ENCODE measurements at regions not wholly inside any gene's neighbourhood (a gene's known extent, or its start where the extent isn't known, plus 50 kb on each side); places are given as distances from the start of the nearest gene placed in this dataset.

DNA sequence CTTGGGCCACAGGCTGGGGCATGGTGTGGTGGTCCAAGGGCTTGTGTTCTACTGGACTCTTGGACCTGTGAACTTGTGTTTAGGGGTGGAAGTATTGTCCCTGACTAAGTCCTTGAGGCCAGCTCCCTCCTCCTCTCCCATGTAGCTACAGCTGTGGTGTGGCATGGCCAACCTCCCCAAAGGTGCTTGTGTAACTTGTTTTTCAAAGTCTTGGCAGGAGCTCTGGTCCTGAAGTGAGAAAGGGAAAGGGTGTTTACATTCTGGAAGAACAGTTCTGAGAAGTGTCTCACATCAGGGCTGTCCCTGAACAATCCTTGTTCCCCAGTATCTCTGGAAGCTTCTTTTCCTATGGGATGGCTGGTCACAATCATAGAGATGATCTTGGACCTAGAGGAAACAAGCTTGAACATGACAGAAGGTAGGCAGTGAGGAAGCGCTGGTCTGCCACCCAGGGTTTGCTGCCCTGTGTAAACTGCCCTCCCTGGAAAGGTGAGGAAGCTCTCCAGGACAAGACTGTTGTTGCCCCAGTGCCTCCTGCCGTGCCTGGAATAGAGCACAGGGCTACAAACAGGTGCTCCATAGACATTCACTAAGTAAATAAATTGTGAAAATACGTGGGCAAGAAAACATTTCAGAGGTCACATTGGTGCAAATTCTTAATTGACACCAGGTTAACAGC, 64.6 kb upstream of the KLF9 start:
- Mint-ChIP-seq H3K36me3 (ENCODE audit: insufficient read depth in 2 of 2) (no peaks in the 10 kb centered on the region), H3K27ac (no peak overlapping the region), H3K4me3 (no peak overlapping the region), H3K4me1 (ENCODE audit: low read depth) (peaks cover 7% of the 10 kb centered on the region), H3K27me3 (ENCODE audit: low read depth) (no peaks in the 10 kb centered on the region), H3K9me3 (peaks cover 0 to 1% of the 10 kb centered on the region in 2 donors)
- ATAC-seq (replicated peaks in 1 of 2) (no peak), DNase-seq (no peak)

DNA sequence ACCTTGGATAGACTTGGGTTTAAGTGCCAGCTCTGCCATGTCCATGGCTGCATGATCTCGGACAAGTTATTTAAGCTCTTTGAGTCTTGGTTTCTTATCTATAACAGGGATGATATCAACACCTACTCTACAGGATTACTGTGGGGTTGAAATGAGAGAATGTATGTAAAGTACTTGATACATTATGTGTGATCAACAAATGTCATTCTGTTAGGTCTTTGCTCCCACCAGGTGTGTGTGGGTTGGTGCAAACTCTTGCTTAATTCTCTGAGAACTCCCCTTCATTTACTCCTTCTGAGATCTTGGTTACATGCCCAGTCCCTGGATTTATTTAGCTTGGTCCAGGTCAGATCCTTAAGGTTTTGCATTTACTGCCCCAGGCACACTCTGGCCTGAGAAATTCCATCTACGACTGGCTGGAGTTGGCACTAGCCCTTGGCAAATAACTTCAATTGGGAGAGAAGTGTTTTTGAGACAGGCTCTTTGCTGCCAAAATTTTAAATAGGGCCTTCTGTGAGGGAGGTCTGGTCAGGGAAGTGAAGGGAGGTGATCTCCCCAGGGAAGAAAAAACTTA, 63.5 kb upstream of the KLF9 start:
- DNase-seq: no peak
- H3K36me3 Mint-ChIP-seq (ENCODE audit: insufficient read depth in 2 of 2): no peaks in the 10 kb centered on the region
- no peak for ATAC-seq (replicated peaks in 1 of 2)
- peaks cover 0 to 1% of the 10 kb centered on the region in 2 donors for H3K9me3 Mint-ChIP-seq
- H3K4me3 Mint-ChIP-seq: no peak overlapping the region
- no peak overlapping the region for H3K27ac Mint-ChIP-seq
- no peaks in the 10 kb centered on the region for H3K27me3 Mint-ChIP-seq (ENCODE audit: low read depth)
- peaks cover 6% of the 10 kb centered on the region for H3K4me1 Mint-ChIP-seq (ENCODE audit: low read depth)

DNA sequence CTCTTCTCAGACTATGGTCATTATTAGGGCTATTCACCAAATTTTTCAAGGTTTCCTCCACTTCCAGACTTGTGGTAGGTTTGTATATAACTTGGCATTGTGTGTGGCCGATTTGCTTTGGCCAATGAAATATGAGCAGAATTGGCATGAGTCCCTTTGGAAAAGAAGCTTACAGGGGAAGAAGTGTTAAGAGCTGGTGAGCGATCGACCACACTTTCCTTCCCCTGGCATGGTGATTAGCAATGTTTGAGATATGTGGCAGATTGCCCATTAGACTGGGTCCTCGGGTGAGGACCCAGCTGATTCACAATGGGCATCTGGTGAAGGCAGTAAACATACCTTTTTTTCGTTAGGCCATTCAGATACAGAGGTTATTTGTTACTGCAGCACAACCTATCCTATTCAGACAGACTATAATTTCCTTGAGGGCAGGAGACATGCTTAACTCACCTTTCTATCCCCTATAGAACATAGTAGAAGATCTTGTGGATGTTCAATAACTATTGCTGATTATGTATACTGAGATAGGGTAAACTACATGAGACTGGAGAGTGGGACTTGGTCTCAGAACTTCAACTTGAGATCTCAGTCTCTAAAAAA, 62.8 kb upstream of the KLF9 start:
- H3K9me3 Mint-ChIP-seq: peaks cover 0 to 1% of the 10 kb centered on the region in 2 donors
- ATAC-seq (replicated peaks in 1 of 2) (no peak), DNase-seq (no peak)
- no peak overlapping the region for H3K4me3 Mint-ChIP-seq
- H3K27me3 Mint-ChIP-seq (ENCODE audit: low read depth): no peaks in the 10 kb centered on the region
- H3K36me3 Mint-ChIP-seq (ENCODE audit: insufficient read depth in 2 of 2): no peaks in the 10 kb centered on the region
- H3K27ac Mint-ChIP-seq: no peak overlapping the region
- H3K4me1 Mint-ChIP-seq (ENCODE audit: low read depth): peaks cover 9% of the 10 kb centered on the region

DNA sequence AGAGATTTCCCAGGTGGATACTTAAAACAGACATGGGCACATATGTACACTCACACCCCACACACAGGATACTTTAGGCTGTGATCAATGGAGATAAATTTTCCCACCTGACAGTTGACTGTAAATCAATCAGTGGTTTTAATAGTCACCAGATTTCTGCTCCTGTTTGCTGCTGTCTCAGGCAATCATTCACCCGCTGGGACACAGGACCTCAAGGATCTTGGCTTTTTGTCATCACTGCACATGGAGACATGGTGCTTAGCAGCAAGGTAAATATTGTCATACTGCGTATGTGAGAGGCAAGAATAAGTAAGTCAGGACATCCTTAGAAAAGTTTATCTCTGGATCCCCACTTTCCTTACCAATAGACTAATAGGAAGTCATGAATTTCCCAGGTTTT, 60.8 kb upstream of the KLF9 start:
- no peaks in the 10 kb centered on the region for H3K27me3 Mint-ChIP-seq (ENCODE audit: low read depth)
- DNase-seq: no peak
- H3K36me3 Mint-ChIP-seq (ENCODE audit: insufficient read depth in 2 of 2): no peaks in the 10 kb centered on the region
- H3K27ac Mint-ChIP-seq: no peak overlapping the region
- peaks cover 0 to 1% of the 10 kb centered on the region in 2 donors for H3K9me3 Mint-ChIP-seq
- H3K4me1 Mint-ChIP-seq (ENCODE audit: low read depth): peaks cover 17% of the 10 kb centered on the region
- ATAC-seq (replicated peaks in 1 of 2): no peak
- H3K4me3 Mint-ChIP-seq: no peak overlapping the region

DNA sequence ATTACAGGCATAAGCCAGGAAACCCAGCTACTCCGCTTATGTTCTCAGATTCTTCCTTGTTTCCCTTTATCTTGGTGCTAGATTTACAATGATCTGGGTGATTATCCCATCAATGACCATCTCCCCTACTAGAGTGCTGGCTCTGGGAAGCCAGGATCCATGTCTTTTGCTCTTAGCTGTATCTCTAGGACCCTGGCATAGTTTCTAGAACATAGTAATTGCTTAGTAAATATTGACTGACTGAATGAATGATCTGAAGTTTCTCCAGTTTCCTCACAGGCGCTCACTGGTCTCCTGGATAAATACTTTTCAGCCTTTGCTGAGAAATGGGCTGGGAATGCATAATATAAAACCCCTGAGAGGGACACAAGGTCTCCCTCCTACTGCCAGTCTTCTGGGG, 60.0 kb upstream of the KLF9 start:
- H3K36me3 Mint-ChIP-seq (ENCODE audit: insufficient read depth in 2 of 2): no peaks in the 10 kb centered on the region
- H3K27ac Mint-ChIP-seq: no peak overlapping the region
- ATAC-seq (replicated peaks in 1 of 2) (no peak), DNase-seq (no peak)
- no peak overlapping the region for H3K4me3 Mint-ChIP-seq
- H3K27me3 Mint-ChIP-seq (ENCODE audit: low read depth): no peaks in the 10 kb centered on the region
- peaks cover 0 to 1% of the 10 kb centered on the region in 2 donors for H3K9me3 Mint-ChIP-seq
- peaks cover 17% of the 10 kb centered on the region for H3K4me1 Mint-ChIP-seq (ENCODE audit: low read depth)

DNA sequence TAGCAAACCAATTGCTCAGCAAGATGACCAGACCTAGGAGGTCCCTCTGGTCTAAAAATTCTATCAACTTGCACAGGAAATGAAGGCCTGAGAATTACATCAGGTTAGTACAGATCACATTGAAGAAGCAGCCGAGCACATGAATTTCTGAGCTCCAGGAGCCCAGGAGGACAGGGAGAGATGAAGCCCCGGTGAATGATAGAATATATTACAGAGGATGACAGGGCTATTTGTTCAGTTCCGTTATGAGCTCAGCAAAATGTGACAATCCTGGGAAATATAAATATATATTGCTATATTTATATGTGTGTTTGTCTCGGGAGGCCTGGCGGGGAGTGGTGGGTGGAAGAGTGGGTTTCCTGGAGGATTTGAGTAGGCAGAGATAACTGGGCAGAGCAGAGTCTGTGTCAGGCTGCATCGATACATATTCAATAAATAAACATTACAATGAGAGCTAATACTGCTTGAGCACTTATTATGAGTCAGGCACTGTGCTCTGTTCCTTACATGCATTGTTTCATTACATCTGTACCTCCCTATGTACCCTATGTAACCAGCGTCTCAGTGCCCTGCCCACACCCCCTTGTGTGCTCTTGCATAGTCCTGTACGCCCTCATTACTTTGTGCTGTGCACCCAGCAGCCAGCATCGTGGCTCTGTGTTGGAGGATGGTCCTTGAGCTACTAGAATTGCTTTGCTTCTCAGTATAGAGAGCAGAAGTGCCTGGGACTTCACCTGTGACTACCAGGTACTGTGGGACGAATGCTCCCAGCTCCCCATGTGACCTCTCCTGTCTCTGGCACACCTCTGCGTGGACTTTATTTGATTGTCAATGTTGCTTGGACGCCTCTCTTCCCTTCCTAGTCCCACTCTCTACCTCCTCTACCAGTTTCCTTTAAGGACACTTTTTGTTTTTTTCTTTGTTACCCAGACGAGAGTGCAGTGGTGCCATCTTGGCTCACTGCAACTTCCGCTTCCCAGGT, 58.1 kb upstream of the KLF9 start:
- Mint-ChIP-seq H3K9me3 (peaks cover 0 to 1% of the 10 kb centered on the region in 2 donors), H3K27ac (no peak overlapping the region), H3K27me3 (ENCODE audit: low read depth) (no peaks in the 10 kb centered on the region), H3K36me3 (ENCODE audit: insufficient read depth in 2 of 2) (no peaks in the 10 kb centered on the region), H3K4me3 (no peak overlapping the region), H3K4me1 (ENCODE audit: low read depth) (peaks cover 34% of the 10 kb centered on the region)
- DNase-seq (no peak), ATAC-seq (replicated peaks in 1 of 2) (no peak)

DNA sequence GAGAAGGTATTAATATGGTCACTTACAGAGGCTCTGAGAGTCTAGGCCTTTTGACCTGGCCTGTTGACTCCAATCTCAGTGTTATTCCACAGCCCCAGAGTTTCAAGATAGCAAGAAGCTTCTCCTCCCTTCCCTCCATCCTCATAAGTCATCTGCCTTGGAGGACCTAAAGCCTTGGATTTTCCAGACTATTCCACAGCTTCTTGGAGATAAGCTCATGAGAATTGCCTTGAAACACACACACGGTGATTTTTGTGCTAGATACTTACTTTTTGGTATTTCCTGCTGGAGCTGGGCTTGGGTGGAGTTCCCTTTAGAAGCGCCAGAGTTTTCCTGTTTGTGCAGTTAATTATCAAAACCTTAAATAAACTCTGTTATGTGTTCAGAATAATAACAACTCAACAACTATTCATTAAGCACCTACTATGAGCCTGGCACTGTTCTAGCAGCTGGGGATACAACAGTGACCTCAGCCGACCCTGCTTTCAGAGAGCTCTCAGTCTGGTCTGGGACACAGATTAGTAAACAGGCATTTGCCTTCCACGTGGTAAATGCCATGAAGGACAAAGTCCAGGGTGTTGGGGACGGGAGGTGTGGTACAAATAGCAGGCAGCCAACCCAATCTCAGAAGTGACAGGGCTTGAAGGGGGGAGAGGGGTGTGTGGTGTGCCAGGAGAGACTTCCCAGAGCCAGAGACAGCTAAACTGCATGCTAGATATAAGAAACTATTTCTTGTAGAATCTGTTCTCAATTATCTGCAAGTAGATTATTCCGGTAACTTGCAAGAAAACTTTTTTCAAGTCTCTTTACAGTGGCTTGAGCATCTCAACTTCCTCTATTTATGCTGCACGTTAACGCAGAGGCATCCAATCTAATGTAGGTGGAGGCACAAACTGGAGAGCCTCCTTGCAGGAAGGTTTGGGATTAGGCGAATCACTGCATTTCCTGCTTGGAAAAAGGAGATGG, 55.9 kb upstream of the KLF9 start:
- no peaks in the 10 kb centered on the region for H3K9me3 Mint-ChIP-seq
- no peak overlapping the region for H3K27ac Mint-ChIP-seq
- no peaks in the 10 kb centered on the region for H3K27me3 Mint-ChIP-seq (ENCODE audit: low read depth)
- ATAC-seq (replicated peaks in 1 of 2) (no peak), DNase-seq (no peak)
- no peaks in the 10 kb centered on the region for H3K36me3 Mint-ChIP-seq (ENCODE audit: insufficient read depth in 2 of 2)
- no peak overlapping the region for H3K4me3 Mint-ChIP-seq
- peaks cover 57% of the 10 kb centered on the region for H3K4me1 Mint-ChIP-seq (ENCODE audit: low read depth)

DNA sequence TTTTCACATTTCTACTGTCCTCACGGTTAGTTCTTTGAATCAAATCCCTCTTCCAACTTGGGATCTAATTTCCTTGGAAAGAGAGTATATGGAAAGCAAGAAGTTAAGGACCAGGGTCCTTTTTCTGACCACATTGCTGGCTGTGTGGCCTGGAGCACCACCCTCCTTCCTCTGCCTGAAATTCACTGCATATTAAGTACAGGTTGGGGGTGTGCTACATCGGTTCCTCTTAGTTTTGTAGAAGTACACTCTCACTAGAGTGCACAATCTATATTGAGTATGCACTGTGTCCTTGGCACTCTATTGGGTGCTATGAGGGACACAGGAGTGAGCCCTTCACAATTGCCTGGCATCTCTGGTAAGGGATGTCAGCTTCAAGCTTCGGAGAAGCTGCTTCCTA, 53.8 kb upstream of the KLF9 start:
- Mint-ChIP-seq H3K9me3 (no peaks in the 10 kb centered on the region), H3K4me1 (ENCODE audit: low read depth) (peaks cover 57% of the 10 kb centered on the region), H3K36me3 (ENCODE audit: insufficient read depth in 2 of 2) (no peaks in the 10 kb centered on the region), H3K27ac (no peak overlapping the region), H3K27me3 (ENCODE audit: low read depth) (no peaks in the 10 kb centered on the region), H3K4me3 (no peak overlapping the region)
- ATAC-seq (replicated peaks in 1 of 2) (no peak), DNase-seq (no peak)

DNA sequence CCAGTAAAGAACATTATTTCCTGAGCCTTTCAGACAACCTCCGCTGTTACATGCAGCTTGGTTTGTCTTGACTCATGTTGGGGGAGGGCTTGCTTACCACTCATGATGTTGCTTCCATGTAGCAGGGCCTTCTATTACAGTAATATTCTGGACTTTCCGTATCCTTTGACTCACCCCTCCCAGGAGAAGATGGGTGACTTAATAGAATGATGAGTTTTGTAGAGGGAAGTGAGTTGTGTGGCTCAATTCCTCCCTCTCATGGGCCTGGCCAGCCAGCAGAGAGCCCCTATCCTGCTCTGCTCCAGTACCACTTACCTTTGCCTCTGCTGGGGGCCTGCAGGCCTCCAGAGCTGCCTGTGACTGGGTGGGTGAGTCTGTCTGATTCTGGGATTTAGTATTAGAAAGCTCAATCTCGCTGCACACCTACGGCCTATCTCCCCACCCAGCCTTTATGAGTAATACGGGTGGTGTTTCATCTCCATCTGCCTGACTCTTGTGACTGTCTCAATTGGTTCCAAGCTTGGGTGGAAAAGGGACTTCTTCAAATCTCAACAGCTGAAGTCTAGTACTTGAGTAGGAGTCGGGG, 52.6 kb upstream of the KLF9 start:
- Mint-ChIP-seq H3K27ac (peak overlapping the region; percentile 25), H3K4me3 (peak overlapping the region; percentile 13 to 43), H3K36me3 (ENCODE audit: insufficient read depth in 2 of 2) (no peaks in the 10 kb centered on the region), H3K27me3 (ENCODE audit: low read depth) (no peaks in the 10 kb centered on the region), H3K4me1 (ENCODE audit: low read depth) (peaks cover 51% of the 10 kb centered on the region), H3K9me3 (no peaks in the 10 kb centered on the region)
- peak; percentile 94 for ATAC-seq (replicated peaks in 1 of 2)
- DNase-seq: peak; percentile 42 to 45

DNA sequence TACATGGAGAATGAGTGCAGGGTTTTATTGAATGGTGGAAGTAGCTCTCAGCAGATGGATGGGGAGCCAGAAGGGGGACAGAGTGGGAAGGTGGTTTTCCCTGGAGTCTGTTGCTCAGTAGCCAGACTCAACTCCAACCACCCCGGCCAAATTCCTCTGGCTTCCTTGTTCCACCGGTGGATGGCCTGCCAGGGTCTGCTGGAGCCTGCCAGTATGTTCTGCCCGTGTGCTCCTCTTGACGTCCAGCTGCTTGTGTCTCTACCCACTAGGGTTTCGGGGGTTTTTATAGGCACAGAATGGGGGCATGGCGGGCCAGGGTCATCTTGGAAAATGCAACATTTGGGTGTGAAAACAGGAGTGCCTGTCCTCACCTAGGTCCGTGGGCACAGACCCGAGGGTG, 51.4 kb upstream of the KLF9 start:
- ATAC-seq (replicated peaks in 1 of 2): no peak
- H3K27me3 Mint-ChIP-seq (ENCODE audit: low read depth): no peaks in the 10 kb centered on the region
- H3K4me3 Mint-ChIP-seq: no peak overlapping the region
- no peaks in the 10 kb centered on the region for H3K9me3 Mint-ChIP-seq
- peaks cover 50% of the 10 kb centered on the region for H3K4me1 Mint-ChIP-seq (ENCODE audit: low read depth)
- H3K27ac Mint-ChIP-seq: peak overlapping the region; percentile 39
- no peak for DNase-seq
- no peaks in the 10 kb centered on the region for H3K36me3 Mint-ChIP-seq (ENCODE audit: insufficient read depth in 2 of 2)

DNA sequence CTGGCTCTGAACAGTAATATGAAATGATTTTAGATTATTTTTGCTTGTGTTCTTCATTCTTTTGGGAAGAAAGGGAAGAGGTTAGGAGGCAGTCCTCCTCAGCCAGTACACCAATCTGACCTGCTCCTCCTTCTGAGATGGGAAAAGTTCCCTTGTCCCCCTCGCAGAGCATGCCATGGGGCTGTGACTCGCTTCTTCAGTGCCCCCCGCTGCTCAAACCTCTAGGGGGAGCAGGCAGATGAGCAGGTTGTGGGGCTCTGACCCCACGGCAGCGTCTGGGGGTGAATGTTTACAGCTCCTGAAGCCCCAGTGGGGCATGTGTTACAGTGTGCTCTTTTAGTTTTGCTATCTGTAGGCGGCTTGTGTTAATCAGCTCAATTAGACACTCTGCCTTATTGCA, 50.9 kb upstream of the KLF9 start:
- DNase-seq: no peak

More for the DNA sequence above, 50.9 kb upstream of the KLF9 start:
- Mint-ChIP-seq H3K4me3 (no peak overlapping the region), H3K9me3 (no peaks in the 10 kb centered on the region), H3K27ac (peak overlapping the region; percentile 39), H3K36me3 (ENCODE audit: insufficient read depth in 2 of 2) (no peaks in the 10 kb centered on the region), H3K27me3 (ENCODE audit: low read depth) (no peaks in the 10 kb centered on the region), H3K4me1 (ENCODE audit: low read depth) (peaks cover 45% of the 10 kb centered on the region)
- ATAC-seq (replicated peaks in 1 of 2): no peak
